ENCODE measurements at regions not wholly inside any gene's neighbourhood (a gene's known extent, or its start where the extent isn't known, plus 50 kb on each side); places are given as distances from the start of the nearest gene placed in this dataset.
"Not testable (repeated sequence)": the region's sequence is repeated elsewhere in the genome, so short reads cannot be mapped to it uniquely, and the experiment has no call there.

DNA sequence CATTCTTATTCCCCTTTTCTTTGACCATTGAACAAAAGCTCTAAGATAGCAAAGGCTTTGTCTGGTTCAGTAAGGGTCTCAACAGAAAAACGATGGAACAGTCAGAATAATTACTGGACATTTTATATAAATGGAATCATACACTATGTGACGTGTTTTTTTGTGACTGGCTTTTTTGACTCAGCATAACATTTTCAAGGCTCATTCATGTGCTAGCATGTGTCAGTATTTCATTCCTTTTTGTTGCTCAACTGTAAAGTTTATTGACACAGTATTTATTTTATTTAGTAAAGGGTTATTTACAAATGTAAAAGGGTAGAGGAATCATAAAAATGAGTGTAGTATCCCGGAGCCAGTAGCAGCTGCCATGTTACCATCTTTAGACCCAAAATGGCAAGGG is 226.2 kb downstream of the CDRT15L2 start:
- Histone ChIP-seq H3K27me3 (ENCODE audit: insufficient read depth, poor library complexity, severe bottlenecking) (no peaks in the 10 kb centered on the region), H3K36me3 (ENCODE audit: low read depth) (no peaks in the 10 kb centered on the region), H3K9me3 (ENCODE audit: severe bottlenecking) (no peaks in the 10 kb centered on the region), H3K27ac (ENCODE audit: poor library complexity, severe bottlenecking) (no peak overlapping the region), H3K4me1 (ENCODE audit: insufficient read depth, poor library complexity, severe bottlenecking) (no peaks in the 10 kb centered on the region), H3K4me3 (ENCODE audit: severe bottlenecking) (no peak overlapping the region)
- no peak; the same call in 2 of the 3 replicates for ATAC-seq (ENCODE audit: low read depth)
- no peak for DNase-seq (ENCODE audit: low spot score)
- no peak for TF ChIP-seq CTCF (IDR thresholded peaks at IDR 0.05; ENCODE audit: poor library complexity, severe bottlenecking)

DNA sequence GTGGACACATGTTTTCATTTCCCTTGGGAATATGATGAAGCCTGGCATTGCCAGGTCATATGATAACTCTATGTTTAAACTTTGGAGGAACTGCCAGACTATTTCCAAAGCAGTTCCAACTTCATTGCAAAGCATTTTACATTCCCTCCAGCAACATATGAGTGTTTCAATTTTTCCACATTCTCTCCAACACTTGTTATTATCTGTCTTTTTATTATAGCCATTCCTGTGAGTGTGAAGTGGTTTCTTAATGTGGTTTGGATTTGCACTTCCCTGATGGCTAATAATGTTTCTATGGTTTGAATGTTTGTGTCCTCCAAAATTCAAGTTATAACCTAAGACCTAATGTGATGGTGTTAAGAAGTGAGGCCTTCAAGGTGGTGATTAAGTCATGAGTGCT is 228.0 kb downstream of the CDRT15L2 start:
- H3K36me3 ChIP-seq (ENCODE audit: low read depth); DNase-seq (ENCODE audit: low spot score); ATAC-seq (ENCODE audit: low read depth); H3K4me3 ChIP-seq (ENCODE audit: severe bottlenecking); H3K4me1 ChIP-seq (ENCODE audit: insufficient read depth, poor library complexity, severe bottlenecking); H3K9me3 ChIP-seq (ENCODE audit: severe bottlenecking); H3K27ac ChIP-seq (ENCODE audit: poor library complexity, severe bottlenecking); H3K27me3 ChIP-seq (ENCODE audit: insufficient read depth, poor library complexity, severe bottlenecking): not testable (repeated sequence)

DNA sequence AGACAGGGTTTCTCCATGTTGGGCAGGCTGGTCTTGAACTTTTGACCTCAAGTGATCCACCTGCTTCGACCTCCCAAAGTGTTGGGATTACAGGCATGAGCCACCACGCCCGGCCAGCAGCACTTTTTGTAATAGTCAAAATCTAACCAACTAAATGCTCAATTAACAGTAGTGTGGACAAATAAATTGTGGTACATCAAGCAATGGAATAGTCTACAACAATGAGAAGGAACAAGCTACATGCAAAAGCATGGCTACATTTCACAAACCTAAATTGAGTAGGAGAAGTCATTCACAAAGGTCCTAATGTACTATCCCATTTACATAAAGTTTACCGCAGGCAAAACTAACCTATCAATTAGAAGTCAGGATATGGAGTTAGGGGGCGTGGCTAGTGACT is 227.4 kb downstream of the USP22 start:
- not testable (repeated sequence) for H3K4me3 ChIP-seq (ENCODE audit: severe bottlenecking); DNase-seq (ENCODE audit: low spot score); H3K9me3 ChIP-seq (ENCODE audit: severe bottlenecking); H3K36me3 ChIP-seq (ENCODE audit: low read depth); ATAC-seq (ENCODE audit: low read depth); H3K27ac ChIP-seq (ENCODE audit: poor library complexity, severe bottlenecking); H3K27me3 ChIP-seq (ENCODE audit: insufficient read depth, poor library complexity, severe bottlenecking); H3K4me1 ChIP-seq (ENCODE audit: insufficient read depth, poor library complexity, severe bottlenecking)

GRCh38 chr17:20823905-20824304 is 218.9 kb downstream of the USP22 start:
- Histone ChIP-seq H3K9me3 (ENCODE audit: severe bottlenecking) (no peaks in the 10 kb centered on the region), H3K4me3 (ENCODE audit: severe bottlenecking) (no peak overlapping the region), H3K27me3 (ENCODE audit: insufficient read depth, poor library complexity, severe bottlenecking) (no peaks in the 10 kb centered on the region), H3K36me3 (ENCODE audit: low read depth) (no peaks in the 10 kb centered on the region), H3K27ac (ENCODE audit: poor library complexity, severe bottlenecking) (no peak overlapping the region), H3K4me1 (ENCODE audit: insufficient read depth, poor library complexity, severe bottlenecking) (no peaks in the 10 kb centered on the region)
- TF ChIP-seq CTCF (IDR thresholded peaks at IDR 0.05; ENCODE audit: poor library complexity, severe bottlenecking) = no peak
- DNase-seq (ENCODE audit: low spot score) = no peak
- ATAC-seq (ENCODE audit: low read depth) = no peak

DNA sequence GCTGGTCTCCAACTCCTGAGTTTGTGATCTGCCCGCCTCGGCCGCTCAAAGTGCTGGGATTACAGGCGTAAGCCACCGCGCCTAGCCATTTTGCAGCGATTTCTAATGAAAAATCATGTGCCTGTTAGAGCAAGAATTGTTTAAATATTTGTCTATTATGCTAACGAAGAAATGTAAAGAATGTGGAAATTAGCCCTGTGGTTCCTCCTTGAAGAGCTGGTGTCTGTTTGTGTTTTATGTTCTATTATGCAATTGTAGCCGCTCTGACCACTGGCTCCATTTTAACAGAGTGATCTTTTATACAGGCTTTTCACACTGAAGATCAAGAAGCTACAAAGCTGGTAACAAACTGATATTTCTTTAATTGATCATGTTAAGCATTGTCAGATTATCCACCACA is 217.3 kb downstream of the USP22 start:
- ATAC-seq (ENCODE audit: low read depth) (no peak), DNase-seq (ENCODE audit: low spot score) (no peak)
- no peak for TF ChIP-seq CTCF (IDR thresholded peaks at IDR 0.05; ENCODE audit: poor library complexity, severe bottlenecking)
- Histone ChIP-seq H3K4me3 (ENCODE audit: severe bottlenecking) (no peak overlapping the region), H3K27me3 (ENCODE audit: insufficient read depth, poor library complexity, severe bottlenecking) (no peaks in the 10 kb centered on the region), H3K9me3 (ENCODE audit: severe bottlenecking) (no peaks in the 10 kb centered on the region), H3K27ac (ENCODE audit: poor library complexity, severe bottlenecking) (no peak overlapping the region), H3K4me1 (ENCODE audit: insufficient read depth, poor library complexity, severe bottlenecking) (no peaks in the 10 kb centered on the region), H3K36me3 (ENCODE audit: low read depth) (no peaks in the 10 kb centered on the region)

- H3K4me3 ChIP-seq (ENCODE audit: severe bottlenecking); H3K36me3 ChIP-seq (ENCODE audit: low read depth): not testable (repeated sequence)
Measured at GRCh38 chr17:20840453-20840852, 202.4 kb downstream of the USP22 start.

DNA sequence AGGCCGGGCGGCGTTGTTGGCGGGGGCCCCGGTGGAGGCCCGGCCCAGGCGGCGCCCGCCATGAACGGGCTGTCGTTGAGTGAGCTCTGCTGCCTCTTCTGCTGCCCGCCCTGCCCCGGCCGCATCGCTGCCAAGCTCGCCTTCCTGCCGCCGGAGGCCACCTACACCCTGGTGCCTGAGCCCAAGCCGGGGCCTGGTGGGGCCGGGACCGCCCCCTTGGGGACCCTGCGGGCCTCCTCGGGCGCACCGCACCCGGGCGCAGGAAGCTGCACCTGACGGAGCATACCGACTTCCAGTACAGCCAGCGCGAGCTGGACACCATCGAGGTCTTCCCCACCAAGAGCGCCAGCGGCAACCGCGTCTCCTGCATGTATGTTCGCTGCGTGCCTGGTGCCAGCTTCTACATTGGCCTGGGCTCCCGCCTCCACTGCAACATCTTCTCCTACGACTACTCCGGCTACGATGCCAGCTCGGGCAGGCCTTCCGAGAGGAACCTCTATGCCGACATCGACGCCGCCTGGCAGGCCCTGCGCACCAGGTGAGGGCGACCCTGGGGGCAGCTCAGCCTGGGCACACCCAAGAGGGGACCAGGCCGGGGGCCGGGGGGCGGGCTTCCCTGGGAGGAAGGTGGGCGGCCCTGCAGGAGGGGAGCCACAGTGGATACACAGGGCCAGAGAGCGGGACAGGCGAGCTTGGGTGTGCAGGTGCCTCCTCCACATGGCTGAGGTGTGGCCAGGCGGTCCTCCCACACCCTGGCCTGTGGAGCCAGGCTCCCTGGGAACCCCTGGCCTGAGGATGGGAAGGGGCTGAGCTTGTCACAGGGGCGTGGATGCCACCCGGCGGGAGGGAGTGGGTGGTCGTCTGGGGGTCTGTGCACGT is 201.6 kb downstream of the USP22 start:
- H3K36me3 ChIP-seq (ENCODE audit: low read depth); H3K27ac ChIP-seq (ENCODE audit: poor library complexity, severe bottlenecking); H3K9me3 ChIP-seq (ENCODE audit: severe bottlenecking); H3K4me3 ChIP-seq (ENCODE audit: severe bottlenecking); DNase-seq (ENCODE audit: low spot score); ATAC-seq (ENCODE audit: low read depth); H3K4me1 ChIP-seq (ENCODE audit: insufficient read depth, poor library complexity, severe bottlenecking); H3K27me3 ChIP-seq (ENCODE audit: insufficient read depth, poor library complexity, severe bottlenecking): not testable (repeated sequence)

More at GRCh38 chr17:20840453-20840852, 202.4 kb downstream of the USP22 start:
- not testable (repeated sequence) for DNase-seq (ENCODE audit: low spot score); H3K4me1 ChIP-seq (ENCODE audit: insufficient read depth, poor library complexity, severe bottlenecking); H3K9me3 ChIP-seq (ENCODE audit: severe bottlenecking); H3K27ac ChIP-seq (ENCODE audit: poor library complexity, severe bottlenecking); ATAC-seq (ENCODE audit: low read depth); H3K27me3 ChIP-seq (ENCODE audit: insufficient read depth, poor library complexity, severe bottlenecking)

DNA sequence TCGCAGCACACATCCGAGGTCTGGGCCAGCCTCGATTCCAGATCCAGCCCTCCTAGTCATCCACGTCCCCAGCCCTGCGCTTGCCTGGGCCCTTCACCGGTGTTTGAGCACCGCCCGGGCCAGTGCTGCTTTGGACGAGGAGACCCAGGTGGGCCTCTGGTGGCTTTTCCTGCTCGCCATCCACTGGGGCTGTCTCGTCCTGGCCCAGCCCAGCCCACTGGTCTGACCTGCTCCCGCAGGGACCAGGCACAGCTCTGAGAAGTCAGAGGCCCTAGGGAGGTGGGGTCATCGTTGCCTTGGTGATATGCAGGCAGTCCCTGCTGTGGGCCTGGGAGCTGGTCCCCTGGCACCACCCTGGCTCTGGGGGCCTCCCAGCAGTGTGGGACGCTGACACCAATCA is 200.8 kb downstream of the USP22 start:
- not testable (repeated sequence) for H3K4me3 ChIP-seq (ENCODE audit: severe bottlenecking); H3K36me3 ChIP-seq (ENCODE audit: low read depth); ATAC-seq (ENCODE audit: low read depth); H3K4me1 ChIP-seq (ENCODE audit: insufficient read depth, poor library complexity, severe bottlenecking); DNase-seq (ENCODE audit: low spot score); H3K27me3 ChIP-seq (ENCODE audit: insufficient read depth, poor library complexity, severe bottlenecking); H3K27ac ChIP-seq (ENCODE audit: poor library complexity, severe bottlenecking); H3K9me3 ChIP-seq (ENCODE audit: severe bottlenecking)

DNA sequence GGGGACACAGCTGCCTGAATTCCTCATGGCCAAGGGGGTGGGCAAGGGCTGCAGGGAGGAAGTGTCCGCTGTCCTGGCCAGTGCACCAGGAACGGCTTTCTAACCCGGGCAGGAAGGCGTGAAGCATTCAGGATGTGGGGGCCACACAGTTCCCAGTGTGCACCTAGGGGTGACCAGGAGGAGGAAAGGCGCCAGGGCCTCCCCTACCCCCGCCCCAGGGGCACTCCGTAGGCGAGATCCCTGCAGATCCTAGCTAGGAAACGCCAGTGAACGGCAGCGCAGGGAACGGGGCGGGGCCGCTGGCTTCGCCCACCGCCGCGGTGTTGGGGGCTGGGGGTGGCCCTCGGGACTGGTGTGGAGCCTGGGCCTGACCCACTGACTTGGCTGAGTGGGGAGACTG is 199.6 kb downstream of the USP22 start:
- H3K36me3 ChIP-seq (ENCODE audit: low read depth); H3K27me3 ChIP-seq (ENCODE audit: insufficient read depth, poor library complexity, severe bottlenecking); ATAC-seq (ENCODE audit: low read depth); H3K9me3 ChIP-seq (ENCODE audit: severe bottlenecking); DNase-seq (ENCODE audit: low spot score); H3K27ac ChIP-seq (ENCODE audit: poor library complexity, severe bottlenecking); H3K4me3 ChIP-seq (ENCODE audit: severe bottlenecking); H3K4me1 ChIP-seq (ENCODE audit: insufficient read depth, poor library complexity, severe bottlenecking): not testable (repeated sequence)
